A549 (cell line): ENCODE measurements at regions not wholly inside any gene's neighbourhood (a gene's known extent, or its start where the extent isn't known, plus 50 kb on each side); places are given as distances from the start of the nearest gene placed in this dataset.

ENCODE experiments used
- ATAC-seq, 2 experiments: fragments of 200-7000 bp in 1 of 2; fragments of >200 bp in 1 of 2; cut with Nextera tagmentation in 1 of 2; cut with Tn5 transposase in 1 of 2; 3 replicates each; pipeline versions ENCODE4 v1.8.0 to v1.9.1; 2018 to 2020; ENCODE audit warnings: mild to moderate bottlenecking in 1 of 2, moderate library complexity in 1 of 2
- CTCF ChIA-PET: fragments of 300-600 bp; sonication (Branson Sonifier 250); formaldehyde crosslinking; extraction: SDS; loops from one replicate; lab custom pipeline; 2021; ENCODE audit warnings: antibody characterized with exemption, inconsistent platforms; lab: Yijun Ruan, JAX
- POLR2A ChIA-PET: fragments of 350-600 bp; formaldehyde crosslinking; extraction: SDS; loops from one replicate; lab custom pipeline; 2021; ENCODE audit warnings: antibody characterized with exemption, inconsistent platforms; lab: Yijun Ruan, JAX
- DNase-seq, 2 experiments: peaks; one replicate each; pipeline versions ENCODE4 v3.0.0 to v3.0.0-alpha.2; 2011 to 2016; ENCODE audit warnings: low read depth in 1 of 2, low spot score in 1 of 2
- FAIRE-seq: peaks from 2 replicates; lab custom pipeline; 2011; peaks lifted over from hg19 to GRCh38; lab: Jason Lieb, UNC
- H3K27ac ChIP-seq, 2 experiments: fragments of >200 bp; sonication (Bioruptor Twin); formaldehyde crosslinking; 3 replicates each; pipeline ENCODE4 v1.5.1; 2016 to 2017
- H3K4me1 ChIP-seq: fragments of >200 bp; sonication (Bioruptor Twin); formaldehyde crosslinking; 3 replicates; pipeline ENCODE4 v1.6.1; 2016
- H3K4me2 ChIP-seq: fragments of >200 bp; sonication (Bioruptor Twin); formaldehyde crosslinking; 3 replicates; pipeline ENCODE4 v1.6.1; 2016
- H3K4me3 ChIP-seq: fragments of >200 bp; sonication (Bioruptor Twin); formaldehyde crosslinking; 3 replicates; pipeline ENCODE4 v1.5.1; 2016
- H3K9me3 ChIP-seq: fragments of >200 bp; sonication (Bioruptor Twin); formaldehyde crosslinking; 3 replicates; pipeline ENCODE4 v1.6.1; 2016
- CEBPB ChIP-seq, 2 experiments: fragments of >200 bp in 1 of 2; sonication (Bioruptor Twin) in 1 of 2; formaldehyde crosslinking in 1 of 2; IDR thresholded peaks; 2 replicates each; pipeline ENCODE4 v1.6.1; 2012 to 2016
- ESRRA ChIP-seq: fragments of 150-350 bp; IDR thresholded peaks from 2 replicates; pipeline ENCODE4 v1.6.1; 2014; ENCODE audit warnings: mild to moderate bottlenecking, low read length, borderline replicate concordance
- HOXA7 ChIP-seq: fragments of 250-450 bp; sonication (Bioruptor Pico); IDR thresholded peaks from 2 replicates; pipeline ENCODE4 v1.5.0; 2020; ENCODE audit warnings: mild to moderate bottlenecking, moderate library complexity
- HOXB13 ChIP-seq: fragments of 250-450 bp; sonication (Bioruptor Pico); IDR thresholded peaks from 2 replicates; pipeline ENCODE4 v1.5.0; 2020; ENCODE audit warnings: low read depth, mild to moderate bottlenecking, moderate library complexity
- KDM1A ChIP-seq: fragments of 200-600 bp; sonication (generic); IDR thresholded peaks from 2 replicates; pipeline ENCODE4 v1.6.1; 2016; ENCODE audit warnings: low read depth, mild to moderate bottlenecking
- NFE2L2 ChIP-seq: fragments of 150-350 bp; conservative IDR thresholded peaks from 2 replicates; pipeline ENCODE4 v1.6.1; 2014; ENCODE audit warnings: low read length
- NPAS2 ChIP-seq: fragments of 250-450 bp; sonication (Bioruptor Pico); IDR thresholded peaks from 2 replicates; pipeline ENCODE4 v1.8.0; 2022; ENCODE audit warnings: mild to moderate bottlenecking, moderate library complexity, borderline replicate concordance
- PHF8 ChIP-seq: fragments of 200-600 bp; sonication (generic); IDR thresholded peaks from 2 replicates; pipeline ENCODE4 v1.6.1; 2016; ENCODE audit warnings: low read depth, mild to moderate bottlenecking, antibody characterized with exemption, moderate library complexity, borderline replicate concordance
- SREBF2 ChIP-seq: fragments of 450-650 bp; IDR thresholded peaks from 2 replicates; pipeline ENCODE4 v1.6.1; 2014; ENCODE audit warnings: mild to moderate bottlenecking, moderate library complexity
- TP53 ChIP-seq: fragments of 250-450 bp; sonication (Bioruptor Pico); IDR thresholded peaks from 2 replicates; pipeline ENCODE4 v1.5.0; 2021; ENCODE audit warnings: mild to moderate bottlenecking, moderate library complexity
- ZFP36 ChIP-seq: fragments of 450-650 bp; IDR thresholded peaks from 2 replicates; pipeline ENCODE4 v1.6.1; 2014; ENCODE audit warnings: borderline replicate concordance; ENCODE audit not compliant: partially characterized antibody
- ZNF302 ChIP-seq: fragments of 250-450 bp; sonication (Bioruptor Pico); IDR thresholded peaks from 2 replicates; pipeline ENCODE4 v1.9.0; 2021; ENCODE audit warnings: inconsistent platforms, mild to moderate bottlenecking, moderate library complexity
- WGBS: methylation state at CpG from one replicate; pipeline ENCODE4 v1.1.6; 2017; ENCODE audit errors: missing lambda C conversion rate; 5-methylcytosine and 5-hydroxymethylcytosine counted together
- TF ChIP-seq, protein P1 (sequence below): fragments of 200-600 bp; sonication (generic); IDR thresholded peaks from 2 replicates; pipeline ENCODE4 v1.6.1; 2016; ENCODE audit warnings: antibody characterized with exemption, mild to moderate bottlenecking, moderate library complexity
- TF ChIP-seq, protein P2 (sequence below): fragments of >200 bp; sonication (Bioruptor Twin); formaldehyde crosslinking; IDR thresholded peaks from 3 replicates; pipeline ENCODE4 v1.6.1; 2016
- TF ChIP-seq, protein P3 (sequence below): fragments of >200 bp; sonication (Bioruptor Twin); formaldehyde crosslinking; IDR thresholded peaks from 3 replicates; pipeline ENCODE4 v1.5.1; 2016
- TF ChIP-seq, protein P4 (sequence below): IDR thresholded peaks from 2 replicates; pipeline ENCODE4 v1.6.1; 2012

DNA sequence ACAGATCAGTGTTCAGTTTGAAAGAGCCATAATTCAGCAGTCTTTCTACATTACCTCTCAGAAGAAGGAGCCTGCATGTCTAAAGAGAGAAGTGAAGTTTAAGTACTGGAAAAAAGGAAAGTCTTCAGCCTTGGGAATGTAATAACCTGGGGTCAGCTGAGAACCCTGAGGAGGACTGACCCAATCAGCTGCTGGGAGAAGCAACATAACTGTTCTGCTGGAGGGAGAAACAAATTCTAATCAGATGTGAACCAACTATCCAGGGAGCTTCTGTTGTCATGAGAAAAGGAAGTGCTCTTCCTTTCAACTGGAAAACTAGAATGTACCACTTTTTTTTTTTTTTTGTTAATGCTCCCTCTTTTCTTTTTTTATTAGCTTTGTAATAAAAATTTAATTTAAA lies 64.5 kb upstream of the PDE5A start:
- Histone ChIP-seq H3K4me2 (no peak overlapping the region), H3K4me1 (no peaks in the 10 kb centered on the region), H3K9me3 (no peaks in the 10 kb centered on the region), H3K27ac (no peak overlapping the region), H3K4me3 (no peak overlapping the region)
- TF ChIP-seq CEBPB (IDR thresholded peaks at IDR 0.05) (no peak), NPAS2 (CRISPR knock-in tag) (no peak), ESRRA (no peak)
- TF ChIP-seq, protein P1, sequence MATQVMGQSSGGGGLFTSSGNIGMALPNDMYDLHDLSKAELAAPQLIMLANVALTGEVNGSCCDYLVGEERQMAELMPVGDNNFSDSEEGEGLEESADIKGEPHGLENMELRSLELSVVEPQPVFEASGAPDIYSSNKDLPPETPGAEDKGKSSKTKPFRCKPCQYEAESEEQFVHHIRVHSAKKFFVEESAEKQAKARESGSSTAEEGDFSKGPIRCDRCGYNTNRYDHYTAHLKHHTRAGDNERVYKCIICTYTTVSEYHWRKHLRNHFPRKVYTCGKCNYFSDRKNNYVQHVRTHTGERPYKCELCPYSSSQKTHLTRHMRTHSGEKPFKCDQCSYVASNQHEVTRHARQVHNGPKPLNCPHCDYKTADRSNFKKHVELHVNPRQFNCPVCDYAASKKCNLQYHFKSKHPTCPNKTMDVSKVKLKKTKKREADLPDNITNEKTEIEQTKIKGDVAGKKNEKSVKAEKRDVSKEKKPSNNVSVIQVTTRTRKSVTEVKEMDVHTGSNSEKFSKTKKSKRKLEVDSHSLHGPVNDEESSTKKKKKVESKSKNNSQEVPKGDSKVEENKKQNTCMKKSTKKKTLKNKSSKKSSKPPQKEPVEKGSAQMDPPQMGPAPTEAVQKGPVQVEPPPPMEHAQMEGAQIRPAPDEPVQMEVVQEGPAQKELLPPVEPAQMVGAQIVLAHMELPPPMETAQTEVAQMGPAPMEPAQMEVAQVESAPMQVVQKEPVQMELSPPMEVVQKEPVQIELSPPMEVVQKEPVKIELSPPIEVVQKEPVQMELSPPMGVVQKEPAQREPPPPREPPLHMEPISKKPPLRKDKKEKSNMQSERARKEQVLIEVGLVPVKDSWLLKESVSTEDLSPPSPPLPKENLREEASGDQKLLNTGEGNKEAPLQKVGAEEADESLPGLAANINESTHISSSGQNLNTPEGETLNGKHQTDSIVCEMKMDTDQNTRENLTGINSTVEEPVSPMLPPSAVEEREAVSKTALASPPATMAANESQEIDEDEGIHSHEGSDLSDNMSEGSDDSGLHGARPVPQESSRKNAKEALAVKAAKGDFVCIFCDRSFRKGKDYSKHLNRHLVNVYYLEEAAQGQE: no peak
- TF ChIP-seq, protein P2, sequence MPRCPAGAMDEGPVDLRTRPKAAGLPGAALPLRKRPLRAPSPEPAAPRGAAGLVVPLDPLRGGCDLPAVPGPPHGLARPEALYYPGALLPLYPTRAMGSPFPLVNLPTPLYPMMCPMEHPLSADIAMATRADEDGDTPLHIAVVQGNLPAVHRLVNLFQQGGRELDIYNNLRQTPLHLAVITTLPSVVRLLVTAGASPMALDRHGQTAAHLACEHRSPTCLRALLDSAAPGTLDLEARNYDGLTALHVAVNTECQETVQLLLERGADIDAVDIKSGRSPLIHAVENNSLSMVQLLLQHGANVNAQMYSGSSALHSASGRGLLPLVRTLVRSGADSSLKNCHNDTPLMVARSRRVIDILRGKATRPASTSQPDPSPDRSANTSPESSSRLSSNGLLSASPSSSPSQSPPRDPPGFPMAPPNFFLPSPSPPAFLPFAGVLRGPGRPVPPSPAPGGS: no peak
- TF ChIP-seq, protein P3, sequence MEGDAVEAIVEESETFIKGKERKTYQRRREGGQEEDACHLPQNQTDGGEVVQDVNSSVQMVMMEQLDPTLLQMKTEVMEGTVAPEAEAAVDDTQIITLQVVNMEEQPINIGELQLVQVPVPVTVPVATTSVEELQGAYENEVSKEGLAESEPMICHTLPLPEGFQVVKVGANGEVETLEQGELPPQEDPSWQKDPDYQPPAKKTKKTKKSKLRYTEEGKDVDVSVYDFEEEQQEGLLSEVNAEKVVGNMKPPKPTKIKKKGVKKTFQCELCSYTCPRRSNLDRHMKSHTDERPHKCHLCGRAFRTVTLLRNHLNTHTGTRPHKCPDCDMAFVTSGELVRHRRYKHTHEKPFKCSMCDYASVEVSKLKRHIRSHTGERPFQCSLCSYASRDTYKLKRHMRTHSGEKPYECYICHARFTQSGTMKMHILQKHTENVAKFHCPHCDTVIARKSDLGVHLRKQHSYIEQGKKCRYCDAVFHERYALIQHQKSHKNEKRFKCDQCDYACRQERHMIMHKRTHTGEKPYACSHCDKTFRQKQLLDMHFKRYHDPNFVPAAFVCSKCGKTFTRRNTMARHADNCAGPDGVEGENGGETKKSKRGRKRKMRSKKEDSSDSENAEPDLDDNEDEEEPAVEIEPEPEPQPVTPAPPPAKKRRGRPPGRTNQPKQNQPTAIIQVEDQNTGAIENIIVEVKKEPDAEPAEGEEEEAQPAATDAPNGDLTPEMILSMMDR: no peak
- CTCF ChIA-PET: no interaction called here
- POLR2A ChIA-PET: no interaction called here
- ATAC-seq (no peak), FAIRE-seq (no peak), DNase-seq (no peak)

DNA sequence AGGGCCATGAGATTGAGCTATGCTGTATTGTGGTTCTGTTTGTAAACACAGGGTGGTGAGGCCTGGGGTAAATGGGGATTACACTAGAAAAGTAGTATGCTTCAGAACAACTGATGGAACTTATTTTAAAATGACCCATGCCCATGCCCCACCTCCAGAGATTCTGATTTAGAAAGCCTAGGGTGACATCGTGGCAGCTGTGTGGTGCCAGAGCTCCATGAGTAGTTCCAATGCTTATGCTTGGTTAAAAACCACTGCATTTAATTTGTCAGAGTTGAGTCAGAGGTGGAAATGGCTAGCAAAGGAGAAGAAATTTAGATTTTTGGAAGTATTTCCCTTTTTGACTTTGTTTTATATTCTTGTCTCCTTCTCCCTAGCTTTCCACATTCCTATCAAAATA lies 63.4 kb upstream of the PDE5A start:
- WGBS: 43% methylated on average over 1 of the region's 1 CpG
- DNase-seq (no peak), FAIRE-seq (no peak), ATAC-seq (no peak)
- Histone ChIP-seq H3K4me3 (no peak overlapping the region), H3K4me2 (no peak overlapping the region), H3K9me3 (no peaks in the 10 kb centered on the region), H3K27ac (no peak overlapping the region), H3K4me1 (no peaks in the 10 kb centered on the region)
- ChIA-PET CTCF (no interaction called here), POLR2A (no interaction called here)
- TF ChIP-seq ZNF302 (CRISPR knock-in tag) (no peak), CEBPB (IDR thresholded peaks at IDR 0.05) (no peak), NFE2L2 (no peak), KDM1A (no peak), ZFP36 (no peak), HOXB13 (CRISPR knock-in tag) (no peak), TP53 (CRISPR knock-in tag) (no peak), HOXA7 (CRISPR knock-in tag) (no peak), PHF8 (no peak), SREBF2 (no peak)
- TF ChIP-seq, protein P4, sequence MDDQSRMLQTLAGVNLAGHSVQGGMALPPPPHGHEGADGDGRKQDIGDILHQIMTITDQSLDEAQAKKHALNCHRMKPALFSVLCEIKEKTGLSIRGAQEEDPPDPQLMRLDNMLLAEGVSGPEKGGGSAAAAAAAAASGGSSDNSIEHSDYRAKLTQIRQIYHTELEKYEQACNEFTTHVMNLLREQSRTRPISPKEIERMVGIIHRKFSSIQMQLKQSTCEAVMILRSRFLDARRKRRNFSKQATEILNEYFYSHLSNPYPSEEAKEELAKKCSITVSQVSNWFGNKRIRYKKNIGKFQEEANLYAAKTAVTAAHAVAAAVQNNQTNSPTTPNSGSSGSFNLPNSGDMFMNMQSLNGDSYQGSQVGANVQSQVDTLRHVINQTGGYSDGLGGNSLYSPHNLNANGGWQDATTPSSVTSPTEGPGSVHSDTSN: no peak
- TF ChIP-seq, protein P2: no peak
